Neural progenitor cell (in vitro differentiated cells): ENCODE measurements at regions not wholly inside any gene's neighbourhood (a gene's known extent, or its start where the extent isn't known, plus 50 kb on each side); places are given as distances from the start of the nearest gene placed in this dataset.

Source experiments
- EZH2 ChIP-seq: fragments of 200-600 bp; sonication (generic); IDR thresholded peaks from 2 replicates; pipeline ENCODE4 v1.6.1; 2017; ENCODE audit warnings: antibody characterized with exemption, mild to moderate bottlenecking, moderate library complexity
- EZH2phosphoT487 ChIP-seq: fragments of 200-600 bp; sonication (generic); IDR thresholded peaks from 2 replicates; pipeline ENCODE4 v1.6.1; 2017; ENCODE audit warnings: antibody characterized with exemption
- TF ChIP-seq, protein P1 (sequence below): fragments of 200-600 bp; sonication (generic); IDR thresholded peaks from 2 replicates; pipeline ENCODE4 v1.5.1; 2017; ENCODE audit warnings: antibody characterized with exemption, mild to moderate bottlenecking

GRCh38 chr4:126414741-126415140 is 1100.0 kb downstream of the FAT4 start:
- TF ChIP-seq, protein P1, sequence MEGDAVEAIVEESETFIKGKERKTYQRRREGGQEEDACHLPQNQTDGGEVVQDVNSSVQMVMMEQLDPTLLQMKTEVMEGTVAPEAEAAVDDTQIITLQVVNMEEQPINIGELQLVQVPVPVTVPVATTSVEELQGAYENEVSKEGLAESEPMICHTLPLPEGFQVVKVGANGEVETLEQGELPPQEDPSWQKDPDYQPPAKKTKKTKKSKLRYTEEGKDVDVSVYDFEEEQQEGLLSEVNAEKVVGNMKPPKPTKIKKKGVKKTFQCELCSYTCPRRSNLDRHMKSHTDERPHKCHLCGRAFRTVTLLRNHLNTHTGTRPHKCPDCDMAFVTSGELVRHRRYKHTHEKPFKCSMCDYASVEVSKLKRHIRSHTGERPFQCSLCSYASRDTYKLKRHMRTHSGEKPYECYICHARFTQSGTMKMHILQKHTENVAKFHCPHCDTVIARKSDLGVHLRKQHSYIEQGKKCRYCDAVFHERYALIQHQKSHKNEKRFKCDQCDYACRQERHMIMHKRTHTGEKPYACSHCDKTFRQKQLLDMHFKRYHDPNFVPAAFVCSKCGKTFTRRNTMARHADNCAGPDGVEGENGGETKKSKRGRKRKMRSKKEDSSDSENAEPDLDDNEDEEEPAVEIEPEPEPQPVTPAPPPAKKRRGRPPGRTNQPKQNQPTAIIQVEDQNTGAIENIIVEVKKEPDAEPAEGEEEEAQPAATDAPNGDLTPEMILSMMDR: no peak
- no peak for TF ChIP-seq EZH2phosphoT487
- TF ChIP-seq EZH2: no peak
